ENCODE measurements at regions not wholly inside any gene's neighbourhood (a gene's known extent, or its start where the extent isn't known, plus 50 kb on each side); places are given as distances from the start of the nearest gene placed in this dataset.

GRCh38 chr3:174488527-174488926 is 370.6 kb upstream of the NAALADL2 start:
- no peaks in the 10 kb centered on the region for H3K27me3 ChIP-seq (ENCODE audit: control insufficient read depth, insufficient read depth, low read length)
- DNase-seq (ENCODE audit: low read depth, low spot score) (no peak), ATAC-seq (no peak)
- no peaks in the 10 kb centered on the region for H3K36me3 ChIP-seq (ENCODE audit: control insufficient read depth, insufficient read depth, low read length)
- BruUV-seq (replicated peaks) = no TSS peak
- no peak overlapping the region for H3K4me3 ChIP-seq (ENCODE audit: low read depth in 2 of 2, low read length in 2 of 2)
- POLR2A ChIA-PET = no interaction called here
- no peaks in the 10 kb centered on the region for H3K9me3 ChIP-seq (ENCODE audit: control insufficient read depth, insufficient read depth, low read depth, low read length)
- in situ Hi-C loops (cut with HindIII; ENCODE audit: low pct_unique_long_range_greater_than_20kb, low sequenced_read_pairs) (no loop called here), intact Hi-C loops (cut with micrococcal nuclease; ENCODE audit: unreplicated experiment) (no loop called here)
- TF ChIP-seq, protein P1, sequence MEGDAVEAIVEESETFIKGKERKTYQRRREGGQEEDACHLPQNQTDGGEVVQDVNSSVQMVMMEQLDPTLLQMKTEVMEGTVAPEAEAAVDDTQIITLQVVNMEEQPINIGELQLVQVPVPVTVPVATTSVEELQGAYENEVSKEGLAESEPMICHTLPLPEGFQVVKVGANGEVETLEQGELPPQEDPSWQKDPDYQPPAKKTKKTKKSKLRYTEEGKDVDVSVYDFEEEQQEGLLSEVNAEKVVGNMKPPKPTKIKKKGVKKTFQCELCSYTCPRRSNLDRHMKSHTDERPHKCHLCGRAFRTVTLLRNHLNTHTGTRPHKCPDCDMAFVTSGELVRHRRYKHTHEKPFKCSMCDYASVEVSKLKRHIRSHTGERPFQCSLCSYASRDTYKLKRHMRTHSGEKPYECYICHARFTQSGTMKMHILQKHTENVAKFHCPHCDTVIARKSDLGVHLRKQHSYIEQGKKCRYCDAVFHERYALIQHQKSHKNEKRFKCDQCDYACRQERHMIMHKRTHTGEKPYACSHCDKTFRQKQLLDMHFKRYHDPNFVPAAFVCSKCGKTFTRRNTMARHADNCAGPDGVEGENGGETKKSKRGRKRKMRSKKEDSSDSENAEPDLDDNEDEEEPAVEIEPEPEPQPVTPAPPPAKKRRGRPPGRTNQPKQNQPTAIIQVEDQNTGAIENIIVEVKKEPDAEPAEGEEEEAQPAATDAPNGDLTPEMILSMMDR (IDR thresholded peaks at IDR 0.05) = no peak
- no peak for TF ChIP-seq POLR2AphosphoS5 (IDR thresholded peaks at IDR 0.05; ENCODE audit: low read depth, low read length)
- no peak for TF ChIP-seq REST (IDR thresholded peaks at IDR 0.05; ENCODE audit: insufficient read depth in 1 of 2, low read depth in 2 of 2, low read length in 1 of 2)
- no peak for TF ChIP-seq TCF7L2 (IDR thresholded peaks at IDR 0.05; ENCODE audit: low read depth, low read length)
- no peak for TF ChIP-seq SIN3A (IDR thresholded peaks at IDR 0.05; ENCODE audit: borderline replicate concordance, insufficient read depth, low read depth, low read length)
- CTCF ChIA-PET = no interaction called here
- H3K4me1 ChIP-seq (ENCODE audit: control insufficient read depth, insufficient read depth, low read length) = no peaks in the 10 kb centered on the region
- no peak overlapping the region for H3K27ac ChIP-seq (ENCODE audit: low read length)

DNA sequence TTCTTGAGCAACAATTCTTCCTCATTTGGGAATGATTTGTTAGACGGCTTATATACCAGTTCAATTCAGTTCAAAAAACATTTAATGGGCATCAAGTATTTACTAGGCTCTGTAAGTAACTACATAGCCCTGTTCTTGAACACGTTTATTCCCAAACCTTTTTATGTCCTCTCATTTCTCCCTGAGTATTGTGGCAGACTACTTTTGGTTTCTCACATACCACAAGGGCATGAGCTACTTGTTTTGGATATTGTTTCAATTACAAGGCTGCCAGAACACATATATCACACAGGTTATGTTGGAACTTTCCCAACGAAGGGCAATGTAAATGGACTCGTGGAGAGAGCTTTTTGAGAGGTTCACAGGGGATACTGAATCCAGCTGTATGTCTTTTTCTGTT is 363.8 kb upstream of the NAALADL2 start:
- ATAC-seq (no peak), DNase-seq (ENCODE audit: low read depth, low spot score) (no peak)
- no TSS peak for BruUV-seq (replicated peaks)
- in situ Hi-C loops (cut with HindIII; ENCODE audit: low pct_unique_long_range_greater_than_20kb, low sequenced_read_pairs) (no loop called here), intact Hi-C loops (cut with micrococcal nuclease; ENCODE audit: unreplicated experiment) (loop anchor here (5.0 kb wide), 1 partner anchor 133 kb away; no protein-coding TSS in a partner anchor)
- H3K36me3 ChIP-seq (ENCODE audit: control insufficient read depth, insufficient read depth, low read length) = no peaks in the 10 kb centered on the region
- no peaks in the 10 kb centered on the region for H3K27me3 ChIP-seq (ENCODE audit: control insufficient read depth, insufficient read depth, low read length)
- TF ChIP-seq TCF7L2 (IDR thresholded peaks at IDR 0.05; ENCODE audit: low read depth, low read length) (no peak), SIN3A (IDR thresholded peaks at IDR 0.05; ENCODE audit: borderline replicate concordance, insufficient read depth, low read depth, low read length) (no peak), REST (IDR thresholded peaks at IDR 0.05; ENCODE audit: insufficient read depth in 1 of 2, low read depth in 2 of 2, low read length in 1 of 2) (no peak), POLR2AphosphoS5 (IDR thresholded peaks at IDR 0.05; ENCODE audit: low read depth, low read length) (no peak)
- TF ChIP-seq, protein P1 (IDR thresholded peaks at IDR 0.05) = no peak
- ChIA-PET CTCF (interaction anchor here (0.6 kb wide), 1 partner anchor 1935 kb away, joined by 4 read pairs; no protein-coding TSS in a partner anchor), POLR2A (no interaction called here)
- no peak overlapping the region for H3K4me3 ChIP-seq (ENCODE audit: low read depth in 2 of 2, low read length in 2 of 2)
- no peak overlapping the region for H3K27ac ChIP-seq (ENCODE audit: low read length)
- no peaks in the 10 kb centered on the region; the same call in 1 of the 2 replicates for H3K4me1 ChIP-seq (ENCODE audit: control insufficient read depth, insufficient read depth, low read length)
- no peaks in the 10 kb centered on the region for H3K9me3 ChIP-seq (ENCODE audit: control insufficient read depth, insufficient read depth, low read depth, low read length)
